Smooth muscle cell (in vitro differentiated cells): ENCODE measurements at regions not wholly inside any gene's neighbourhood (a gene's known extent, or its start where the extent isn't known, plus 50 kb on each side); places are given as distances from the start of the nearest gene placed in this dataset.

Experiments used
- DNase-seq: peaks from one replicate; lab custom pipeline; 2025; ENCODE audit not compliant: unreplicated experiment; lab: John Stamatoyannopoulos, UW
- H2AFZ ChIP-seq: fragments of 200-600 bp; sonication (generic); 2 replicates; pipeline ENCODE4 v1.6.0; 2016; ENCODE audit warnings: antibody characterized with exemption, low read depth, mild to moderate bottlenecking
- H3F3A ChIP-seq: fragments of 200-600 bp; sonication (generic); 2 replicates; pipeline ENCODE4 v1.6.0; 2017; ENCODE audit warnings: antibody characterized with exemption, low read depth
- H3K27ac ChIP-seq: fragments of 200-600 bp; sonication (generic); 2 replicates; pipeline ENCODE4 v1.5.1; 2016; ENCODE audit warnings: low read depth, mild to moderate bottlenecking
- H3K27me3 ChIP-seq: fragments of 200-600 bp; sonication (generic); 2 replicates; pipeline ENCODE4 v1.6.1; 2016; ENCODE audit warnings: low read depth, mild to moderate bottlenecking
- H3K36me3 ChIP-seq: fragments of 200-600 bp; sonication (generic); 2 replicates; pipeline ENCODE4 v1.5.1; 2016; ENCODE audit warnings: low read depth
- H3K4me1 ChIP-seq: fragments of 200-600 bp; sonication (generic); 2 replicates; pipeline ENCODE4 v1.5.1; 2016; ENCODE audit warnings: low read depth
- H3K4me2 ChIP-seq: fragments of 200-600 bp; sonication (generic); 2 replicates; pipeline ENCODE4 v1.6.0; 2016; ENCODE audit warnings: mild to moderate bottlenecking
- H3K4me3 ChIP-seq: fragments of 200-600 bp; sonication (generic); 2 replicates; pipeline ENCODE4 v1.5.1; 2016; ENCODE audit warnings: mild to moderate bottlenecking
- H3K79me2 ChIP-seq: fragments of 200-600 bp; sonication (generic); 2 replicates; pipeline ENCODE4 v1.6.0; 2016; ENCODE audit warnings: low read depth, mild to moderate bottlenecking
- H3K9ac ChIP-seq: fragments of 200-600 bp; sonication (generic); 2 replicates; pipeline ENCODE4 v1.6.0; 2016; ENCODE audit warnings: low read depth
- H3K9me3 ChIP-seq: fragments of 200-600 bp; sonication (generic); replicated peaks from 2 replicates; pipeline ENCODE4 v1.5.1; 2016; ENCODE audit warnings: low read depth
- H4K20me1 ChIP-seq: fragments of 200-600 bp; sonication (generic); 2 replicates; pipeline ENCODE4 v1.6.0; 2016; ENCODE audit warnings: low read depth
- WGBS: methylation state at CpG from one replicate; pipeline ENCODE4 v1.1.7; 2016; ENCODE audit warnings: low lambda C conversion rate; 5-methylcytosine and 5-hydroxymethylcytosine counted together
- TF ChIP-seq, protein P1 (sequence below): fragments of 200-600 bp; sonication (generic); IDR thresholded peaks from 2 replicates; pipeline ENCODE4 v1.5.1; 2017; ENCODE audit warnings: borderline replicate concordance, mild to moderate bottlenecking, antibody characterized with exemption; ENCODE audit not compliant: insufficient read depth, poor library complexity, severe bottlenecking

GRCh38 chr6:74550821-74551220, 655.0 kb downstream of the COL12A1 start:
- Histone ChIP-seq H2AFZ (no peak overlapping the region), H3K27me3 (no peaks in the 10 kb centered on the region), H3K4me2 (no peak overlapping the region), H3K79me2 (no peaks in the 10 kb centered on the region), H4K20me1 (no peaks in the 10 kb centered on the region), H3K27ac (no peak overlapping the region), H3K4me3 (no peak overlapping the region), H3K9me3 (no peaks in the 10 kb centered on the region), H3K4me1 (no peaks in the 10 kb centered on the region), H3K36me3 (no peaks in the 10 kb centered on the region), H3F3A (no peaks in the 10 kb centered on the region), H3K9ac (no peak overlapping the region)
- 92% methylated on average over 6 of the region's 6 CpGs for WGBS
- TF ChIP-seq, protein P1, sequence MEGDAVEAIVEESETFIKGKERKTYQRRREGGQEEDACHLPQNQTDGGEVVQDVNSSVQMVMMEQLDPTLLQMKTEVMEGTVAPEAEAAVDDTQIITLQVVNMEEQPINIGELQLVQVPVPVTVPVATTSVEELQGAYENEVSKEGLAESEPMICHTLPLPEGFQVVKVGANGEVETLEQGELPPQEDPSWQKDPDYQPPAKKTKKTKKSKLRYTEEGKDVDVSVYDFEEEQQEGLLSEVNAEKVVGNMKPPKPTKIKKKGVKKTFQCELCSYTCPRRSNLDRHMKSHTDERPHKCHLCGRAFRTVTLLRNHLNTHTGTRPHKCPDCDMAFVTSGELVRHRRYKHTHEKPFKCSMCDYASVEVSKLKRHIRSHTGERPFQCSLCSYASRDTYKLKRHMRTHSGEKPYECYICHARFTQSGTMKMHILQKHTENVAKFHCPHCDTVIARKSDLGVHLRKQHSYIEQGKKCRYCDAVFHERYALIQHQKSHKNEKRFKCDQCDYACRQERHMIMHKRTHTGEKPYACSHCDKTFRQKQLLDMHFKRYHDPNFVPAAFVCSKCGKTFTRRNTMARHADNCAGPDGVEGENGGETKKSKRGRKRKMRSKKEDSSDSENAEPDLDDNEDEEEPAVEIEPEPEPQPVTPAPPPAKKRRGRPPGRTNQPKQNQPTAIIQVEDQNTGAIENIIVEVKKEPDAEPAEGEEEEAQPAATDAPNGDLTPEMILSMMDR, result no peak
- DNase-seq, result no peak

GRCh38 chr6:74549746-74550145, 656.1 kb downstream of the COL12A1 start:
- no peaks in the 10 kb centered on the region for H3K36me3 ChIP-seq
- H3K27ac ChIP-seq, result no peak overlapping the region
- H2AFZ ChIP-seq, result no peak overlapping the region
- WGBS, result 92% methylated on average over 3 of the region's 3 CpGs
- TF ChIP-seq, protein P1, result no peak
- no peaks in the 10 kb centered on the region for H4K20me1 ChIP-seq
- no peak overlapping the region for H3K4me3 ChIP-seq
- no peaks in the 10 kb centered on the region for H3K9me3 ChIP-seq
- no peaks in the 10 kb centered on the region for H3F3A ChIP-seq
- DNase-seq, result no peak
- no peaks in the 10 kb centered on the region for H3K27me3 ChIP-seq
- no peak overlapping the region for H3K4me2 ChIP-seq
- no peaks in the 10 kb centered on the region for H3K4me1 ChIP-seq
- H3K9ac ChIP-seq, result no peak overlapping the region
- H3K79me2 ChIP-seq, result no peaks in the 10 kb centered on the region

DNA sequence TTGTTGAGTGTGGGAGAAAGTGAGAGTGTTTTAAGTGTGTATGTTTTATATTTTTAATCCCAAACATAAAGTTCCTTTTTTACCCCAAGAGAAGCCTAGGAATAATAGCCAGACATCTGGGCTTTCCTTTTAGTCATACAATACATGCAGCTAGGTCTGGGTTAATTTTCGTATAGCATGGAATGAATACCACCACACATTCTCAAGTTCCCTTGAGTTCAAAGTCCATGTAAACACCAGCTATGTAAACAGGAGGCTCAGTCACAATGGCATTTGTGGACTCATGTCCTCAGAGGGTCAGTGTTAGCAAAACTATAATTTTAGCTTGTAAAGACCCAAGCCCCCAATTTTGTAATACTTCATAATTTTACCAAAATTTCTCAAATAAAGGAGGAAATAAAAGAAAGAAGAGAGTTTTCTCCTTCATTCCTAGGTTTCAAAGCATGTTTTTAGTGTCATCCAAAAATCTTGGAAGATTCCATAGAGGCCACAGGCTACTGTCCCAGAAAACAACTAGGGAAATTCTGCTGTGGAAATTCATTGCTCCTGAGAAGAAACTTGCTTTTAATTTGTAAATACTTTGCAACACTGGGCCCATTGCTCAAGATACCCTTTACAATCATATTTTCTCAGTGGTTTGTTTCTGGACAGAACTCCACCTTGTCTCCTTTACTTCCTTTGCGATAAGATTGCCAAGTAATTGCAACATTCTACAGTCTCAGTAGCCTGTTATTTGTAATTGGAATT, 671.2 kb downstream of the COL12A1 start:
- Histone ChIP-seq H2AFZ (no peak overlapping the region), H3K4me3 (no peak overlapping the region), H3K9ac (no peak overlapping the region), H3K79me2 (no peaks in the 10 kb centered on the region), H3K27ac (no peak overlapping the region), H4K20me1 (no peaks in the 10 kb centered on the region), H3K9me3 (no peaks in the 10 kb centered on the region), H3K4me2 (no peak overlapping the region), H3K36me3 (no peaks in the 10 kb centered on the region), H3F3A (no peaks in the 10 kb centered on the region), H3K27me3 (no peaks in the 10 kb centered on the region), H3K4me1 (no peaks in the 10 kb centered on the region)
- TF ChIP-seq, protein P1, result no peak
- no peak for DNase-seq
- WGBS, result 65% methylated on average over 2 of the region's 2 CpGs

- no peak overlapping the region for H3K4me3 ChIP-seq
- no peaks in the 10 kb centered on the region for H3K9me3 ChIP-seq
- no peaks in the 10 kb centered on the region for H3F3A ChIP-seq
- H3K4me2 ChIP-seq, result peak overlapping the region; percentile 63
- H2AFZ ChIP-seq, result peak overlapping the region; percentile 45
- no peak for DNase-seq
- no peaks in the 10 kb centered on the region for H3K27me3 ChIP-seq
- no peaks in the 10 kb centered on the region for H3K79me2 ChIP-seq
- no peaks in the 10 kb centered on the region for H3K36me3 ChIP-seq
- TF ChIP-seq, protein P1, result no peak
- H3K4me1 ChIP-seq, result no peaks in the 10 kb centered on the region
- peak overlapping the region; percentile 41 for H3K27ac ChIP-seq
- 53% methylated on average over 1 of the region's 1 CpG for WGBS
- no peak overlapping the region for H3K9ac ChIP-seq
- H4K20me1 ChIP-seq, result no peaks in the 10 kb centered on the region
Measured at GRCh38 chr6:74519163-74519562, 686.7 kb downstream of the COL12A1 start.
